GM21786 (cell line): ENCODE measurements at regions not wholly inside any gene's neighbourhood (a gene's known extent, or its start where the extent isn't known, plus 50 kb on each side); places are given as distances from the start of the nearest gene placed in this dataset.

ENCODE experiments used
- ATAC-seq: cut with Tn5 transposase; IDR thresholded peaks from one replicate; pipeline ENCODE4 v1.9.1; 2021; ENCODE audit not compliant: unreplicated experiment

DNA sequence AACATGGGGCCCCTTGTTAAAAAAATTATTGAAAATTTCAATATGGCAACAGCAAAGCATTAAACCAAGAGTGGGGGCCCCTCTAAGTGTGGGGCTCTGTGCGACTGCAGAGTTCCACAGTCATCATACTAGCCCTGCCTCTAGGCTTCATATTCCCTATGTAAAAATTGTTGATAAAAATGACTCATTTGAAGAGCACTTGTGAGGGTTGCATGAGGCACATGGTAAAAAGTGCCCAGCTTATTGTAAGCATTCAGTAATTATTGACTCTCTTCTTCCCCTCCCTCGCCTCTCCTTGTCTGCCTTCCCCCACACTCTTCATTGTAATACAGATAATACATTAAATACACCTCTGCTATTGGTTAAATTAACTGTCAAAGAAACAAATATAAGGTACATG is 86.7 kb upstream of the PTBP2 start:
- no peak for ATAC-seq

DNA sequence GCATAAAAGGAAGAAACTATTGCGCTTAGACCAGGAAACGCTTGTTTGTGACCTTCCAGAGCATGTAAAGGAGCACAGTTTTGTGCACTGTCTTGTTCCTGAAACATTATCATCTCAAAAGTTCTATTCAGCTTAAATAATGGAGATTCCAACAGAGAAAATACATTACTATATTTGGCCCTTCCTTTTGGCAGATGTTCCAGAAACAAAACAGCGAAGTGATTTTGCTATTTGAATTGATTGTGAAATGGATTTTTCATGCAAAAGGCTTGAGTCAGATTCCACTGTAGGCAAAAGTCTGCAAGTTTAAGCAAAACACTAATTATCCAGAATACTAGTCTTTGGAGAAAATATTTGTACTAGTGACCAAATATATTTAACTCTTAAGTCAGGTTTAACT is 80.3 kb upstream of the PTBP2 start:
- ATAC-seq, result no peak

DNA sequence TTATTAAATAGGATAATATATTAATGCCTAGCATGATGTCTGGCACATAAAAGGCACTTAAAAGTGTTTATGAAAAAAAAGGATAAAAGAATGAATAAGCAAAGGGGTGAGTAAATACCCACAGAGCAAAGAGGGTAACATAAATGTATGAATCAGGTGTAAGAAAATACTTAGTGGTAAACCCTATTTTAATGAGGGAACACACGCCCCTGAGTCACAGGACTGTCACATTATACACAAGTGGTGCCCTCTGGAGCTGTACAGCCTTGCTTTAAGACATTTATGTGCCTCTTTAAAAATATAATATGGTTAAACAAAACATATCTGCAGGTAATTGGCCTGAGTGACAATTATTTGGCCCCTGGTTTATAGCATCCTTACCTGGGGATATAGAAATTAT is 78.1 kb upstream of the PTBP2 start:
- no peak for ATAC-seq

DNA sequence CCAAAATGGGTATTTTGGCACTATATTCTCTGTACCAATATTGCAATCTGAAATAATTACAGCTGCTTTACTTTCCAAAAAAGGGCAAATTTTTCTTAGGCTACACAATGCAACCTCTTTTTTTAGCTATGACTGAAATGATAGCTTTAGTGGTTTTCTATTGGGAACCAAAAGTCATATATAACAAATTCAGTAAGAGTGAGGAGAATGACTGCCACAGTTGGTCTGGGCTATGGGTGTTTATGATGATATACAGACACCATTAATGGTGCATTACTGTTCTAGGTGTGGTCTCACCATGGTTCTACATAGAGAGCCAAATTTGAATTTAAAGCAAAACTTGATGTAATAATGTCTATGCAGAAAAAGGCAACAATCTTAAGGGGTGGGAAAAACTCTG is 72.3 kb upstream of the PTBP2 start:
- no peak for ATAC-seq

DNA sequence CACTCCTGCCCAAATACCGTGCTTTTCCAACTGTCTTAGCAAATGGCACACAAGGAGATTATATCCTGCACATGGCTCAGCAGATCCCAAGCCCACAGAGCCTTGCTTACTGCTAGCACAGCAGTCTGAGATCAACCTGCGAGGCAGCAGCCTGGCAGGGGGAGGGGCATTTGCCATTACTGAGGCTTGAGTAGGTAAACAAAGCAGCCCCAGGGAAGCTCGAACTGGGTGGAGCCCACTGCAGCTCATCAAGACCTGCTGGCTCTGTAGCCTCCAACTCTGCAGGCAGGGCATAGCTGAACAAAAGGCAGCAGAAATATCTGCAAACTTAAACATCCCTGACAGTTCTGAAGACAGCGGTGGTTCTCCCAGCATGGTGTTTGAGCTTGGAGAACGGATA is 70.1 kb upstream of the PTBP2 start:
- ATAC-seq, result no peak

DNA sequence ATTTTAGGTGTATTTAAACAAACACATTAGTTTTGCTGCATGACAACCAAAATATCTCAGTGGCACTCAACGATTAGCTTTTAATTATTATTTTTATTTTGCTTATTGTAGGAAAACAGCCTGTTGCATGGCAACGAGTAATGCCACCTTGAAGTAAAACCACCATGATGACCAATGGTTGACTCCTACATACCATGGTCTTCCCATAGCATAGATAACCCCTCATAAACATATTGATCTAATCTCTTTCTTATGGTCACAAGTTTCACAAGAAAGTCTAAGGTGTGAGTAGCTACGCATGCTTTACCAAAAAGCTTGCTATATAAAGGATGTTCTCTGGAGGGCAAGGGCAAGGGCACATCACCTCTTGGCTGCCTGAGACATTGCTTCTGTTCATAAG is 61.5 kb upstream of the PTBP2 start:
- ATAC-seq, result no peak

DNA sequence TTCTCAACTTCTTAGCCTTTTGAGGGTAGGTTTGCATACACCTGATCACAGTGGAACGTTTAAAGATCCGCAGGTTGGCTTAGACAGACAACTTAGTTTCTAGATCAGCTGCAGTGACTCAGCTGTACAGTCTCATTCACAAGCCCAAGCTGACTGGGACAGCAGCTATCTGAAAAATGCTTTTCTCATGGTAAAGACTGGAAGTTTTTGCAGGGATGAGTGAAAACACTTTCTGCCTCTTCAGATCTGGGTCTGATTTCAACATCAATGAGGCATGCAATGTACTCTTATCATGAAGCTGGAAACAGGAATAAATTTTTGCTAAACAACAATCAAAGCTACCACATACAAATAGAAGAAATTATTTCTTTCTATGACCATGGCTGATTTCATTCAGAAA is 61.1 kb upstream of the PTBP2 start:
- no peak for ATAC-seq
